ENCODE measurements at regions not wholly inside any gene's neighbourhood (a gene's known extent, or its start where the extent isn't known, plus 50 kb on each side); places are given as distances from the start of the nearest gene placed in this dataset.

GRCh38 chr15:95458721-95459120, 871.8 kb upstream of the NR2F2 start:
- FAIRE-seq (no peak), DNase-seq (ENCODE audit: low read depth, low spot score) (no peak)
- Histone ChIP-seq H4K20me1 (ENCODE audit: control insufficient read depth, extremely low read depth, insufficient read depth, low read length) (no peaks in the 10 kb centered on the region), H3K79me2 (ENCODE audit: control insufficient read depth, insufficient read depth, low read length) (no peaks in the 10 kb centered on the region), H3K9me3 (ENCODE audit: control insufficient read depth, low read depth, low read length) (no peaks in the 10 kb centered on the region), H3K9ac (ENCODE audit: control insufficient read depth, extremely low read depth, insufficient read depth, low read length) (no peak overlapping the region), H3K4me2 (ENCODE audit: control insufficient read depth, extremely low read depth, insufficient read depth, low read depth, low read length) (no peak overlapping the region), H3K9me1 (ENCODE audit: control insufficient read depth, extremely low read depth, insufficient read depth, low read length) (no peaks in the 10 kb centered on the region), H3K4me1 (ENCODE audit: control insufficient read depth, extremely low read depth, insufficient read depth, low read length) (no peaks in the 10 kb centered on the region), H3K4me3 (ENCODE audit: control insufficient read depth in 2 of 3, extremely low read depth in 1 of 3, insufficient read depth in 2 of 3, low read depth in 1 of 3, low read length in 3 of 3) (no peak overlapping the region), H2AFZ (ENCODE audit: control insufficient read depth, low read length) (no peak overlapping the region), H3K27ac (ENCODE audit: control insufficient read depth, insufficient read depth, low read length) (no peak overlapping the region), H3K36me3 (ENCODE audit: control insufficient read depth in 2 of 2, extremely low read depth in 1 of 2, insufficient read depth in 2 of 2, low read length in 2 of 2) (no peaks in the 10 kb centered on the region), H3K27me3 (ENCODE audit: control insufficient read depth, extremely low read depth, insufficient read depth, low read length) (no peaks in the 10 kb centered on the region)
- dilution Hi-C loops (cut with MboI; ENCODE audit: extremely low pct_ligation_motif_present, low sequenced_read_pairs): no loop called here
- TF ChIP-seq CTCF (optimal IDR thresholded peaks at IDR 0.05 in 1 of 3, IDR thresholded peaks at IDR 0.05 in 1 of 3, conservative IDR thresholded peaks at IDR 0.05 in 1 of 3; ENCODE audit: extremely low read depth in 1 of 3, insufficient read depth in 2 of 3, low read length in 3 of 3) (no peak), EZH2 (IDR thresholded peaks at IDR 0.05; ENCODE audit: low read length) (no peak)

- TF ChIP-seq CTCF (optimal IDR thresholded peaks at IDR 0.05 in 1 of 3, IDR thresholded peaks at IDR 0.05 in 1 of 3, conservative IDR thresholded peaks at IDR 0.05 in 1 of 3; ENCODE audit: extremely low read depth in 1 of 3, insufficient read depth in 2 of 3, low read length in 3 of 3) (no peak), EZH2 (IDR thresholded peaks at IDR 0.05; ENCODE audit: low read length) (no peak)
- H3K27me3 ChIP-seq (ENCODE audit: control insufficient read depth, extremely low read depth, insufficient read depth, low read length): no peaks in the 10 kb centered on the region
- no peaks in the 10 kb centered on the region for H3K79me2 ChIP-seq (ENCODE audit: control insufficient read depth, insufficient read depth, low read length)
- no peak overlapping the region for H3K4me3 ChIP-seq (ENCODE audit: control insufficient read depth in 2 of 3, extremely low read depth in 1 of 3, insufficient read depth in 2 of 3, low read depth in 1 of 3, low read length in 3 of 3)
- dilution Hi-C loops (cut with MboI; ENCODE audit: extremely low pct_ligation_motif_present, low sequenced_read_pairs): no loop called here
- no peak overlapping the region for H2AFZ ChIP-seq (ENCODE audit: control insufficient read depth, low read length)
- H3K4me2 ChIP-seq (ENCODE audit: control insufficient read depth, extremely low read depth, insufficient read depth, low read depth, low read length): no peak overlapping the region
- no peaks in the 10 kb centered on the region for H3K36me3 ChIP-seq (ENCODE audit: control insufficient read depth in 2 of 2, extremely low read depth in 1 of 2, insufficient read depth in 2 of 2, low read length in 2 of 2)
- H3K4me1 ChIP-seq (ENCODE audit: control insufficient read depth, extremely low read depth, insufficient read depth, low read length): no peaks in the 10 kb centered on the region
- no peaks in the 10 kb centered on the region for H3K9me1 ChIP-seq (ENCODE audit: control insufficient read depth, extremely low read depth, insufficient read depth, low read length)
- FAIRE-seq (no peak), DNase-seq (ENCODE audit: low read depth, low spot score) (no peak)
- H4K20me1 ChIP-seq (ENCODE audit: control insufficient read depth, extremely low read depth, insufficient read depth, low read length): no peaks in the 10 kb centered on the region
- no peak overlapping the region for H3K9ac ChIP-seq (ENCODE audit: control insufficient read depth, extremely low read depth, insufficient read depth, low read length)
- no peaks in the 10 kb centered on the region for H3K9me3 ChIP-seq (ENCODE audit: control insufficient read depth, low read depth, low read length)
- H3K27ac ChIP-seq (ENCODE audit: control insufficient read depth, insufficient read depth, low read length): no peak overlapping the region
Observed at GRCh38 chr15:95459273-95459672, 871.2 kb upstream of the NR2F2 start.

Measured in keratinocyte (primary cell).